GM12874 (cell line): ENCODE measurements at regions not wholly inside any gene's neighbourhood (a gene's known extent, or its start where the extent isn't known, plus 50 kb on each side); places are given as distances from the start of the nearest gene placed in this dataset.

Source experiments
- TF ChIP-seq, protein P1 (sequence below): IDR thresholded peaks from 2 replicates; pipeline ENCODE4 v1.5.1; 2011; ENCODE audit warnings: low read depth, mild to moderate bottlenecking, control low read depth, low read length, moderate library complexity; ENCODE audit not compliant: insufficient read depth

- TF ChIP-seq, protein P1, sequence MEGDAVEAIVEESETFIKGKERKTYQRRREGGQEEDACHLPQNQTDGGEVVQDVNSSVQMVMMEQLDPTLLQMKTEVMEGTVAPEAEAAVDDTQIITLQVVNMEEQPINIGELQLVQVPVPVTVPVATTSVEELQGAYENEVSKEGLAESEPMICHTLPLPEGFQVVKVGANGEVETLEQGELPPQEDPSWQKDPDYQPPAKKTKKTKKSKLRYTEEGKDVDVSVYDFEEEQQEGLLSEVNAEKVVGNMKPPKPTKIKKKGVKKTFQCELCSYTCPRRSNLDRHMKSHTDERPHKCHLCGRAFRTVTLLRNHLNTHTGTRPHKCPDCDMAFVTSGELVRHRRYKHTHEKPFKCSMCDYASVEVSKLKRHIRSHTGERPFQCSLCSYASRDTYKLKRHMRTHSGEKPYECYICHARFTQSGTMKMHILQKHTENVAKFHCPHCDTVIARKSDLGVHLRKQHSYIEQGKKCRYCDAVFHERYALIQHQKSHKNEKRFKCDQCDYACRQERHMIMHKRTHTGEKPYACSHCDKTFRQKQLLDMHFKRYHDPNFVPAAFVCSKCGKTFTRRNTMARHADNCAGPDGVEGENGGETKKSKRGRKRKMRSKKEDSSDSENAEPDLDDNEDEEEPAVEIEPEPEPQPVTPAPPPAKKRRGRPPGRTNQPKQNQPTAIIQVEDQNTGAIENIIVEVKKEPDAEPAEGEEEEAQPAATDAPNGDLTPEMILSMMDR: no peak
Measured at GRCh38 chrX:51281758-51282318, 50.8 kb upstream of the NUDT10 start.
